GM21360 (cell line): ENCODE measurements at regions not wholly inside any gene's neighbourhood (a gene's known extent, or its start where the extent isn't known, plus 50 kb on each side); places are given as distances from the start of the nearest gene placed in this dataset.

Experiments used
- ATAC-seq: cut with Tn5 transposase; IDR thresholded peaks from one replicate; pipeline ENCODE4 v1.9.1; 2021; ENCODE audit warnings: mild to moderate bottlenecking, moderate library complexity; ENCODE audit not compliant: unreplicated experiment

DNA sequence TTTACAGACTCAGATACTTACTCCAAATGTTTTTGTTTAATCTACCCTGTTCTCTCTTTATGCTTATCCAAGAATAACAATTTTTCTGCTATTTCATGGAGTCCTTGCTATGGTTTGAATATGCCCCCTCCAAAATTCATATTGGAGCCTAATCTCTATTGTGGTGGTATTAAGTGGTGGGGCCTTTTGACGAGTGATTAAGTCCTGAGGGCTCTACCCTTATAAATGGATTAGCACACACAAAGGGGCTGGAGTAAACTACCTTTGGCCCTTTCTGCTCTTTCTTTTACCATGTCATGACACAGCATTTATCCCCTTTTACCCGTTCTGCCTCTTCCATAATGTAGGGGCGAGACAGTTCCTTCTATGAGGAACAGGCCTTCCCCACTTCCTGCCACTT is 285.5 kb downstream of the GASK1B start:
- ATAC-seq = no peak

DNA sequence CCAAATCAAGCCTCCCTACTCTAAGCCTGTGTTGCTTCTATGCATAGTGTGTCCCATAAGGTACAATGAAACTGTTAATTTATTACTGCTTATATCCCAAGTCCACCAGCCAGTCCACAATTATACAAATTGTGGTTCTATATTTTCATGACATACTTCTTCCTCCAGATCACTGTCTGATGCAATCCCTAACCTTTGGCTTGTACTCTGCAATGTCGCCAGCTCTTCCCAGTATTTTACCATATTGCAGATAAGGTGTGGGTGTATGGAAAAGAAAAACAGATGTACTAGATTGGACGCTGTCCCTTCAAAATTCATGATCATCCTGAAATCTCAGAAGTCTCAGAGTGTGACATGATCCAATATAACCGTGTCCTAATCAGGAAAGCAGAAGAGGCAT is 286.2 kb downstream of the GASK1B start:
- ATAC-seq = no peak

DNA sequence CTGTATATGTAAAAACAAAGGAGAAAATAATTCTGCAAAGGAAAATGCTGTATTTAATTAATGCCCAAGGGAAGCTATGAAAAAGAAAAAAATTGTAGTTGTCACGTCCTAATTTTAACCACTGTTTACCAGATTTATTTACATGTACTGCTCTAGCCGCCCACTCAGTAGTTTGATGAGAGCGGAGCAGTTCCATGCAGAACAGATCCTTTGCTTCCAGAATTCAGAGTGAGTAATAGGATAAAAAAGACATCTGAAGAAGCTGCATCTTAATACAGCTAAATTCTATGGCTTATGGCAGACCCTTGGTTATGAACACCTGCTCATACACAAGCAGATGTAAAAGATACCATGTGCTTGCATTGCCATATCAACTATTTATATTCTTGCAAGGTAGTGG is 287.0 kb downstream of the GASK1B start:
- no peak for ATAC-seq

DNA sequence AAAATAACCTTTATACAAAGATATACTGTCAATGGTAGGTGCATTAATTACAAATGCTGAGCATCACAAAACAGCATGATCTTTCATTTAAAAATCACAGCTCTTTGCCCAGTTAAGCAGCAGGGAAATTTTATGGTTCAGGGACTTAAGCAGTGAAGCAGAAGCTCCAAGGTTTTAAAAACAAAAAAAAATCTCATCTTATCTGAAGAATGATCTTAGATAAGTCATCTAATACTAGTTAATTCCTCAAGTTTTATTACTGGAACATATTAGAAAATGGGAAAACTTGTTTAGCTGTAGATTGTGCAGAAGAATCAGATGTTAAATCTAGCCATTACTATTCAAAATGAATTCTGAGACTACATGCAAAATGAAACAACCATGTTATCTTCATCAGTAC is 289.9 kb downstream of the GASK1B start:
- ATAC-seq = no peak

DNA sequence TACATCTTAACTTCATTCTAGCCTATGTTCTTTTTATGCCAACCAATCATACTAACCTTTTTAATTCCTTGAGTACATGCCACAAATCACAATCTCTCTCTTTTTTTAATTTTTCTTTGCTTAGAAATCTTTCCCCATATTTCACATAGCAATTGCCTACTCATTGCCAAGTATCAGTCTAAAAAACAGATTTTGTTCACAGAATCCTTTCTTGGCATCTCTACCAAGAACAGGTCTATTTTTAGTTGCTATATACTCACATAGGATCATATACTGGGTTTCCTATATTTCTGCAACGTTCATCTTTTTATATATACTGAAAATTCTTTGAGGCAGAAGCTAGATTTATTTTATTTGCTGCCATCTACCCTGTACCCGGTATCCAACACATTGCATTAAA is 292.1 kb downstream of the GASK1B start:
- ATAC-seq = no peak

DNA sequence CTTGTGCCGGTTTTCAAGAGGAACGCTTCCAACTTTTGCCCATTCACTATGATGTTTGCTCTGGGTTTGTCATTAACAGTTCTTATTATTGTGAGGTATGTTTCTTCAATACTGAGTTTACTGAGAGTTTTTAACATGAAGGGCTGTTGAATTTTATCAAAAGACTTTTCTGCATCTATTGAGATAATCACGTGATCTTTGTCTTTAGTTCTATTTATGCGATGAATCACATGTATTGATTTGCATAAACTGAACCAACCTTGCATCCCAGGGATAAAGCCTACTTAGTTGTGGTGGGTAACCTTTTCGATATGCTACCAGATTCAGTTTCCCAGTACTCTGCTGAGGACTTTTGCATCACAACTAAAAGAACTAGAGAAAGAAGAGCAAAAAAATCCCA is 318.0 kb downstream of the GASK1B start:
- no peak for ATAC-seq

DNA sequence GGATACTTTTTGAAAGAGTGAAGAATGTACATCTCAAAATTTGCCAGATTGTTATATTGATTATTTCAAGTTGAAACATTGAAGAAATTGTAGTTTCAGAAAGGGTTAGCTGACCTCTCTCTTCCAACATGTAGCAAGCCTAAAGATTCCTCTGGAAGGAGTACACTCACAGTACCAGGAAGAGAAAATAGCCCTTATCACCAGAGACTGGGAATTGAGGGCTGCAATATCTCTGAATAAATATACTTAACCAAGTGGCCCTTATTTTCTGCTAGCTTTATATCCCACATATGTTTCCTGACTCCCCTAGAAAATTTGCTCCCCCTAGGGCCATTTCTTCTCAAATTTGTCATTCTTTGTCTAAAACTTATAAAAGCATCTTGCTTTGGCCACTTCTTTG is 332.2 kb downstream of the GASK1B start:
- no peak for ATAC-seq

DNA sequence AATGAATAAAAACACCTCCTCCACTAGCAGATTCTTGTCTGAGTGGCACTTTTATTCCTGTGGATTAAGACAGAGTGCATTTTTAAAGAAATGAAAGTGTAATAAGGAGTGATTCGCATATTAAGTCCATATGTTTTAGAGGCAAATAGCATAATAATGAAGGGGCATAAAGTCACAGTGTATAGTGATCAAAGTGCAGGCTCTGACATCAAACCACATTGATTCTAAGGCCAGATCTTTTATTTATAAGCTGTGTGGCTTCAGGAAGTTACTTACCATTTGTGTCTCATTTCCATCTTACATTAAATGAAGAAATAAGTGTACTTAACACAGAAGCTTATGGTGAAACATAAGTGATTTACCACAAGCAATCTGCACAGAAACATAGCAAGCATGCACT is 332.8 kb downstream of the GASK1B start:
- ATAC-seq = no peak

DNA sequence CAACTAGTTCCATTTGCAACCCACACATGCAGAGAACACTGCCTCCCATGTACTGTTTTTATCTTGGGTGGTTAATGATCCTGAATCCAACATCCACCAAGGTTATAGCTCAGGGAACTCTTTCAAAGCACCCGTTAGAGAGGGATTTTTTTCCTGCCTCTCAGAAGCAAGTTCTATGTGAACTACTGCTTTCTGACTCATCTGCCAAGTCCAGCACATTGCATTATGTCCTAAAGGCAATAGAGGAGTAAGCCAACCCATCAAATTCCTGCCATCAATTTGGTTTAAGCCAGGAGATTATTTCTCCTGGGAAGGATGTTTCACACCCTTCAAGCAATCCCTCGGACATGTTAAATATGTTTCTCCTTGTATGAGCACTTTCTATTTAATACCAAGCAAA is 334.5 kb downstream of the GASK1B start:
- no peak for ATAC-seq

DNA sequence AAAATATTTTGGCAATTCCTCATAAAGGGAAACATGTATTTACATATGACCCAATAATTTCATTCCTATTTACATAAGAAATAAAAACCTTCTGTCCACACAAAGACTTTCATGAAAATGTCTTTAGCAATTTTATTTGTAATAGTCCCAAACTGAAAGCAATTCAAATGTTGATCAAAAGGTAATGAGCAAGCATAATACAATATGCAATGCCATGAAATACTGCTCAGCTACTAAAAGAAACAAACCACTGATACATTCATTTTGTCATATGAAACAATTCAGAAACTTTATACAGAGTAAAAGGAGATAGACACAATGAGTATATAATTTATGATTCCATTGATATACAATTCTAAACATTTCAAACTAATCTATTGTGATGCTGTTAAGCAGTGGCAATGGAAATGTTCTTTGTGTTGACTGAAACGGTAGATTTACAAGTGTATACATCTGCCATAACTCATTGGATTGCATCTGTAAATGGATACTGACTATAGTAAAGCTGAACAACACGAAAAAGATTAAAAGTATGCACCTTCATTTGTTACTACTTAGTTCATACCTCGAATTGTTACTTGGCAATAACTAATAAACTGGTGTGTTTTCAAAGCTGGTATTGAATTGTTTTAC is 335.6 kb downstream of the GASK1B start:
- no peak for ATAC-seq

DNA sequence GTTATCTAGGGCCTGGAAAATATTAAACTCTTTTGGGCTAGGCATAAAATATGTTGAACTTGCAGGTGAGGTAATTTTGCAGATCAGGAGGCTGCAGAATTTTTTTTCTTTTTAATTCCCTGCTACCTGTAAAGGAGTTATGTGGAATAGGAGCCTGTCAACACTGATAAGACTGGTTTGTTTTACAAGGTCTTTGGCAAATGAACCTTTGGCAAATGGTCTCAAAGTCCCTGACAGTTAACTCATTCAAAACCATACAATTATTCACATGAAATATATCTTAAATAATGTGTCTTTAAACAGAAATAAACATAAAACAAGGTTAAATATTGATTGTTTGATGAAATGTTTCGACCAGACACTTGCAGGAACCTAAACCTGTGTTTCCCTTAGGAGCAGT is 340.2 kb downstream of the GASK1B start:
- ATAC-seq = no peak

DNA sequence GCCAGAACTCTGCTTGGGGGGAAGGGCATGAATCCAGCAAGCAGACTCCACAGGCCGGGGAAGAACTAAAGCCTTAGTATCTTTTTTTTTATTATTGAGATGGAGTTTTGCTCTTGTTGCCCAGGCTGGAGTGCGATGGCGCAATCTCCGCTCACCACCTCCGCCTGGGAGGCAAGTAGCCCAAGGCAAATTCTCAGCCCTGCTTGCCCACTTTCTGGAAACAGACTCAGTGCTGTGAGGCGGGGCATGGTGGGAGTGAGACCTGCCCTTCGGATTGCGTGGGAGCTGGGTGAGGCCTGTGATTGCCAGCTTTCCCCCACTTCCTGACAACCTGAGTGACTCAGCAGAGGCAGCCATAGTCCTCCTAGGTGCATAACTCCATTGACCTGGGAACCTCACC is 348.8 kb downstream of the GASK1B start:
- ATAC-seq = no peak

DNA sequence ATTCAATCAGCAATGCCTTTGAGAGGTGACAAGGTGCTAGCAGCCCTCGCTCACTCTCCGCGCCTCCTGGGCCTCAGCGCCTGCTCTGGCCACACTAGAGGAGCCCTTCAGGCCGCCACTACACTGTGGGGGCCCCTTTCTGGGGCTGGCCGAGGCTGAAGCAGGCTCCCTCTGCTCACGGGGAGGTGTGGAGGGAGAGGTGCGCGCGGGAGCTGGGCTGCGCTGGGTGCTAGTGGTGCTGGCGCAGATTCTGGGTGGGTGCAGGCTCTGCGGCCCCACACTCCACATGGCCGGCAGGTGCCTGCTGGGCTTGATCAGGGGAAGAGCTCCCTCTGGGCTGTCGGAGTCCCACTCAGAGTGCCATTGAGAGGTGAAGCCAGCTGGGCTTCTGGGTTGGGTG is 351.0 kb downstream of the GASK1B start:
- no peak for ATAC-seq

DNA sequence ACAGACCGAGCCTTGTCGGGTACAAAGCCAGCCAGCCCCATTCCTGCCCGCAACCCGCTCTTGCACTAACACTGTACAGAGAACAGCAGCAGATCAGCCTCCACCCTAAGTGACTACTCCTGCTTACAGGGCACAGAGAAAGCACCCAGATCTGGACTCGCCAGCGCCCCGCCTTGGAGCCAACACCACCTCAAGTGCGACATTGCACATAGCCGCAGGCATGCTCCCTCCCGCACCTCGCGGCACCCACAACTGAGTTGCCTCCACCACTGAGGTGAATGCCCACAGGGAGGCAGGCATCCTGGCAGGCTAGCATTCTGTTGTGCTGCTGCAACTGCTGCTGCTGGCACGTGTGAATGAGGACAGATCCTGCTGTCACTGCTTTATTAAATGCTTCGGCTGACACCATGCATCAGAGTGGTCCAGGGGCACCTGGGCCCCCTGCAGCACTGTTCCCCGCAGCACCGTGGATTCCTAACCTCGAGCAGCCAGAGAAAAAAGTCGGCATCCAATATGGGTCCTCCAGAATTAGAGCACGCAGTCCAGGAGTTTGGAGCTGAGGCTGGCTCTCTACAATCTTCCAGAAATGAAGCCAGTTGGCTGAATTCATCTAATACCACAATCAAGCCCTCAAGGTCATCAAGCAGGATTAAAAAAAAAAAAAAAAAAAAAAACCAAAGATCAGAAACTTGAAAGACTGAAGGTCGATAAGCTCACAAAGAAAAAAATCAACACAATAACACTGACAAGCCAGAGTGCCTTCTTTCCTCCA is 352.9 kb downstream of the GASK1B start:
- no peak for ATAC-seq

DNA sequence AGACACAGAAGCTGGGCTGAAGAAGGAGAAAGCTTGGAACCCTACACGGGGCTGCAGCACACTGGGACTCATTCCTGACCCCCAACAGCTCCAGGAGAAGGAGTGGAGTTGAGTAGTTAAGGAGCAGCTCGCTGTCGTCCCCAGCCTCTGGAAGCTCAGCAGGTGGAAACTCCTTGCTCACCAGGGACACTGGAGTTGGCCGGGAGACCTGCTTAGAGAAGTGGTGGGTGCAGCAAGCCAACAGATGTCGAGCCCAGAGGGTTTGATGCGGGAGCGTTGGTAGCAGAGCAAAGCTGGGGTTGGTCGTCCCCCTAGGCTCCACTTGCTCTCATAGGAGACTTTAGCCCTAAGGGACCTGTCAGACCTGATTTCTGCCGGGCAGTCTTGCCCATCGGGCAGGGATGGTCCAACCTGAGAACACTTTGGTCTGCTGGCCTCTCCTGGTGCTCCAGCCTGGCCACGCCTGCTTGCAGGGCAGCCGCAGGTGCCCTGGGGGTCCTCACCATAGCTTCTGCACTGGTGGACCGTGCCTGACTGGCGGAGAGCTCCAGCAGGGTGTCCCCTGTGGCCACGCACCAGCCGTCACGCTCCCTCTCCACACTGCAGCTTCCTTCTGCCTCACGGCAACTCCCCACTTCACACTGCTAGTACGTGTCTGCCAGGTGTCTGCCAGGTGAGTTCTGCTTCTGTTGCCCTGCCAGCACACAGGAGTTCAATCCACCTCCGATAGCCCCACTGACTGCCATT is 353.7 kb downstream of the GASK1B start:
- ATAC-seq = no peak

DNA sequence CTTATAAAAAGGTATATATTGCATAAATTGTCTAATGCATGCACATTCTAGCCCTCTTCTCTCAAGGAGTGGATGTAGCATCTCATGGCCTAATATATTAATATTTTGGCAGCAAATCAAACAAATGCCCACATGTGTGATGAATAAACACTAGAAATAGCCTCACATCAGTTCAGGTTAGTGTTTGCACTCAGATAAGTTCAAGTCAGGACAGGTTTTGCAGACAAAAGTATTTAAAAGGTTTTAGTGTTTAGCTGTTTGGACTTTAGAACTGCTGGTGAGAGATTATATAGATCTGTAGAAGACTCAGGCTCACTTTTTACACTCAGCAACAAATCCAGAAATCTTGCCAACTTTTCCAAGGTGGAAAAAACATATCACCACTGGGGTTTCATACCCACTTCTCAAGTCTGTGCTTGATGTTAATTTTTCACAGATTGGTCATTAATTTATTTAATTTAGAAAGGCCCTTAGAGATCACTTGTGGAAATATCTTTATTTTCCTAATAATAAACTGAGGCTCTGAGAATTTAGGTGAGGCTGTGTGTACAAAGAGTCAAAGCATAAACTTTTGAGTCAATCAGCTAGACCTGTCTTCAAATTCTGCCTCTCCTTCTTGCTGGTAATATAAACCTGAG is 362.6 kb downstream of the GASK1B start:
- no peak for ATAC-seq

DNA sequence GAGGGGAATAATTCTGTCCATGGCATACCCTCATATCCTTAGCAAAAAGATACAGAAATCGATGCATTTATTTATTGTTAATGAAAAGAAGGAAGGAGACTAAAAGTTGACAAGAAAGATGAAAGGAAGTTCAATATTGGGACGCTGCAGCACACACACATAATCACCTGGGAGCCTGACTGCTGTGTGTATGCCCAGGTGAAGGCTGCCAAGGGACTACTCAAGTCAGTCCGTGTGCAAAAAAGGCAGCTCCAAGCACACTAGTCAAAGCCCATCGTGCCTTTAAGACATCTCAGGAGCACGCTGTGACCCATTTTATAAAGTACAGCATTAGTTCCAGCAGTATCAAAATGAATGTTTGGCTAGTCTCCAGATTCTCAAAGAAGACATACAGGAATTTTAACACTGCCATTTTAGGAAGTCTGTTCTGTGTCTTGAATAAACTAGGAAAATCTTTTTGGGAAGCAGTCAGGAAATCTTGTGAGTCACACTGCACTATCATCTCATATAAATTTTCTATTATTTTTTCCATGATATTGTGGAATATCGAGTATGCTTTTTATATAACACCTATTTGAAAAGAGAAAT is 363.9 kb downstream of the GASK1B start:
- no peak for ATAC-seq

DNA sequence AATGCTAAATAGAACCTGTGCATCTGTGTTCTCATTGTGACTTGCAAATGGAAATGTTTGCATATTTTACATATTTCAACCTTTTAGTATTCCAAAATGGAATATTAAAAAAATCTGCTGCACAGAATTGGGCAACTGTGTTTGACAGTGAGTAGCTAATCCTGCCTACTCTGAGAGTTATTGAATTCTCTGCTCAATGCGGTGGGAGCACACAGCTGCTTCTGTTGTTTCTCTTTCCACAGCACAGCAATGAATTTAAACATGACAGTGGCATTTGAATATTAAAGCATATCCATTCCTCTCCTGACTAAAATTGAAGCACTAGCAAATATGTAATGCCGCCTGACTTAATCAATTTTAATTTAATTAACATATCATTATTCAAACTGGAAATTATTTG is 366.6 kb downstream of the GASK1B start:
- no peak for ATAC-seq

DNA sequence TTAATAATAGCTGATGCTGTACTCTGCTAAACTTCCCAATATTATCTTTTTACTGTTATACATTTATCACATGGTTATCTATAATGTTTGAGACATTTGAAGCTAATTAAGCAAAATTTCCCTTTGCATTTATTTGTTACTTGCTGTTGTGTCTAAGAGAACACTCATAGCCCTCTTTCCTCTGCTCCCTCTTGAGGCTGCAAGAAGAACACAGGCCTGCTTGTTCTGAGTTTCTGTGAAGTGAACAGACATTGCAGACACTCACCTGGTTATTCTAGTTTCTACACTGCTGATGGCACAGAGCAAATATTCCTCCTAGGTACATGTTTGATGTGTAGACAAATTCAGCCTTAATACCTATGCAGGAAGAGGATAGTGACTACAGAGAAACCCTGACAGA is 367.8 kb downstream of the GASK1B start:
- ATAC-seq = no peak

DNA sequence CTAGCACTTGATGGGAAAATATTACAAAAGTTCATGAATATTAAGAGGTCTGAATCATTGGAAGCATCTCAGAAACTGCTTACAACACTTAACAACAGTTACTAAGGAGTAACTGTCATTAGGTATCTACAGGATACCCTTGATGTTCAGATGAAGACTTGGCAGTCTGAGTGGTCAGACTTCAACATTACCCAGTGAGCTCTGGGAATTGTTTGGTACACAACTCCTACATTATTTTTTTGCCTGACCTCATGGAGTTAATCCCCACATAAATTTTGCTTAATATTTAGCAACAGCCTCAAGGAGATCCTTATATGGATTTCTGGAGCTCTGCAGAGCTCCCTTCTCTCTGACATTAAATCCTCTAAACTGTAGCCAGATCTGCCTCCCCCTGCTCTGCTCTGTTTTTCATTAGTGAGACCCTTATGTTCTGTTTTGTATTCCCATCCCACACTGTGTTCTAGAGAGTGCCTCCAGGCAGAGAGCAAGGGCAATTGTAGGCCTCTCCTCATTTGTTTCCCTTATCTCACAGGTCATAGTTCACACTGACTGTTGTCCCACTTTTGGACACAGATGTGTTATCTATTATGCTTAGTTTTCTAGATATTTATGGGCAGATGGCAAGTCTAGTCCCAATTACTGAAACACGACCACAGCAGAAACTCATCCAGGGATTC is 368.8 kb downstream of the GASK1B start:
- no peak for ATAC-seq

DNA sequence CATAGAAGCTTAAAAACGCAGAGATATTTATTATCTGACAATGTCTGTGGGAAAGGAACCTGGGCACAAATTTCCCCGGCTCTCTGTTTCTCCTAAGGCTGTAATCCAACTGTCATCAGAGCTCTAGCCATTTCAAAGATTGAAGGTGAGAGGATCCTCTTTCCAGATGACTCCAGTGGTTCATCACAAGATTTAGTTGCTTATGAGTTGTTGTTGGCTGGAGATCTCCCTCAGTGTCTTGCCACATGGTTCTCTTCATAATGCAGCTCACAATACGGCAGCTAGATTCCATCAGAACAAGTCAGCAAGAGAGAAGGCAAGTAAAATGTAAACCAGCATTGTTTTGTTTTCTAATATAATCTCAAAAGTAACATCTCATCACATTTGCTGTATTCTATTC is 369.4 kb downstream of the GASK1B start:
- no peak for ATAC-seq
